ENCODE measurements at regions not wholly inside any gene's neighbourhood (a gene's known extent, or its start where the extent isn't known, plus 50 kb on each side); places are given as distances from the start of the nearest gene placed in this dataset.
"Not testable (repeated sequence)": the region's sequence is repeated elsewhere in the genome, so short reads cannot be mapped to it uniquely, and the experiment has no call there.

- intact Hi-C loops (cut with DNase I), result no loop called here
- no peaks in the 10 kb centered on the region for H3K9me3 ChIP-seq
Measured at GRCh38 chr2:59173325-59173724, 932.2 kb upstream of the FANCL start.

GRCh38 chr2:59171019-59171418 is 929.9 kb upstream of the FANCL start:
- no peaks in the 10 kb centered on the region for H3K9me3 ChIP-seq
- no peaks in the 10 kb centered on the region for H3K4me1 ChIP-seq
- H3K27me3 ChIP-seq, result no peaks in the 10 kb centered on the region
- no peak for ATAC-seq
- no peak for TF ChIP-seq CTCF (IDR thresholded peaks at IDR 0.05)
- no peak overlapping the region for H3K27ac ChIP-seq
- intact Hi-C loops (cut with DNase I), result no loop called here
- H3K4me3 ChIP-seq, result no peak overlapping the region
- no peaks in the 10 kb centered on the region for H3K36me3 ChIP-seq
- no peak for DNase-seq

More at GRCh38 chr2:59173325-59173724, 932.2 kb upstream of the FANCL start:
- H3K27me3 ChIP-seq, result no peaks in the 10 kb centered on the region
- ATAC-seq (no peak), DNase-seq (no peak)
- TF ChIP-seq CTCF (IDR thresholded peaks at IDR 0.05), result no peak
- H3K4me1 ChIP-seq, result no peaks in the 10 kb centered on the region
- 88 to 91% methylated on average over 8 of the region's 8 CpGs for WGBS, 2 donors
- H3K27ac ChIP-seq, result no peak overlapping the region
- no peak overlapping the region for H3K4me3 ChIP-seq
- H3K36me3 ChIP-seq, result no peaks in the 10 kb centered on the region

GRCh38 chr2:59168766-59169165 is 927.6 kb upstream of the FANCL start:
- Histone ChIP-seq H3K4me1 (no peaks in the 10 kb centered on the region), H3K36me3 (no peaks in the 10 kb centered on the region), H3K27ac (no peak overlapping the region), H3K27me3 (no peaks in the 10 kb centered on the region), H3K4me3 (no peak overlapping the region), H3K9me3 (no peaks in the 10 kb centered on the region)
- DNase-seq, result no peak
- no peak for ATAC-seq
- 91 to 92% methylated on average over 4 of the region's 4 CpGs for WGBS, 2 donors
- no peak for TF ChIP-seq CTCF (IDR thresholded peaks at IDR 0.05)
- intact Hi-C loops (cut with DNase I), result no loop called here

- intact Hi-C loops (cut with DNase I), result no loop called here
- no peaks in the 10 kb centered on the region for H3K27me3 ChIP-seq
- 83 to 91% methylated on average over 2 of the region's 2 CpGs for WGBS, 2 donors
- no peaks in the 10 kb centered on the region for H3K36me3 ChIP-seq
- no peaks in the 10 kb centered on the region for H3K9me3 ChIP-seq
- no peak for TF ChIP-seq CTCF (IDR thresholded peaks at IDR 0.05)
- DNase-seq (no peak), ATAC-seq (no peak)
- no peak overlapping the region for H3K27ac ChIP-seq
- H3K4me1 ChIP-seq, result no peaks in the 10 kb centered on the region
- H3K4me3 ChIP-seq, result no peak overlapping the region
Measured at GRCh38 chr2:59167514-59167913, 926.4 kb upstream of the FANCL start.

GRCh38 chr2:59157908-59158307 is 916.8 kb upstream of the FANCL start:
- H3K9me3 ChIP-seq; H3K27ac ChIP-seq; intact Hi-C loops (cut with DNase I); H3K27me3 ChIP-seq; ATAC-seq; H3K4me3 ChIP-seq; H3K36me3 ChIP-seq; H3K4me1 ChIP-seq; DNase-seq: not testable (repeated sequence)
- WGBS, 2 donors, result 64 to 67% methylated on average over 1 of the region's 1 CpG

Data from heart right ventricle (tissue), 16 donors.